Head of caudate nucleus (tissue), 42 donors: ENCODE measurements at regions not wholly inside any gene's neighbourhood (a gene's known extent, or its start where the extent isn't known, plus 50 kb on each side); places are given as distances from the start of the nearest gene placed in this dataset.
"Not testable (repeated sequence)": the region's sequence is repeated elsewhere in the genome, so short reads cannot be mapped to it uniquely, and the experiment has no call there.

Experiments
- DNase-seq, 42 donors: peaks; one replicate each; pipeline versions ENCODE4 v3.0.0 to v3.0.0-alpha.2; 2020 to 2021; ENCODE audit warnings: mixed read lengths in 7 of 42
- intact Hi-C: fragments of 100-400 bp; cut with DNase I; formaldehyde crosslinking; loops from one replicate; pipeline ENCODE4 v1.15.0; 2022

DNA sequence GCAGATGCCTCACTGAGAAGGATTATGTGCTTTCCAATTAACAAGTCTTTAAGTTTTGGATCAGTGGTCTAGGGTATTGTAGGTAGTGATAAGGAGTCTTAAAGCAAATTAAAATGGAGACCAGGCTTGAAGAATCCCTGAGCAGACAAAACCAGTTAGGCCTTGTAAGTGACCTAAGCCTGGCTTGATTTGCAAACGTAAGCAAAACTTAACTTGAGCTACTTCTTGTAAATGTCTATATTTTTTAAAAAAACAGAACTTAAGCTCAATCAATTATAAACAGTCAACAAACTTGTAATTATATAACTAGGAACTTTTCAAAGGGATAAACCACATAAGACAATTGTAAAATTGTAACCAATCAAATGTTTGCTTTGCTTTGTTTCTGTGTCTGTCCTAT, 72.7 kb upstream of the NALF2 start:
- intact Hi-C loops = no loop called here
- DNase-seq = no peak

DNA sequence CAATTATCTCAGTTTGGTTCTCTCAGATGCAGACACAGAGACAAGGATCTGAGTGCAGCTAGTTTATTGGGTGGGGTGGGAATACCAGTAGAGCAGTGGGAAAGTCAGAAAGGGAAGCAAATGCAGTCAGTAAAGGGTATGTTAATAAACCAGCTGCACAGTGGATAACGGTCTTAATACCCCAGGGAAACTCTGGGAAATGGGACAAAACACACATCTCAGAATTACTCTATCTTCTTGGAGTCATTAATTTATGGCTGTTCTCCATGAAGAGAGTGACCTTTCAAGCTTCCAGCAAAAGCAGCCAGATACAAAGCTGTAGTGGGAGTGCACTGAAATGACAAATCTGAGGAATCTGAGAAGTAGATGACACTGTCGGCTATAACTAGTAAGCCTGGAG, 73.3 kb upstream of the NALF2 start:
- no peak for DNase-seq

DNA sequence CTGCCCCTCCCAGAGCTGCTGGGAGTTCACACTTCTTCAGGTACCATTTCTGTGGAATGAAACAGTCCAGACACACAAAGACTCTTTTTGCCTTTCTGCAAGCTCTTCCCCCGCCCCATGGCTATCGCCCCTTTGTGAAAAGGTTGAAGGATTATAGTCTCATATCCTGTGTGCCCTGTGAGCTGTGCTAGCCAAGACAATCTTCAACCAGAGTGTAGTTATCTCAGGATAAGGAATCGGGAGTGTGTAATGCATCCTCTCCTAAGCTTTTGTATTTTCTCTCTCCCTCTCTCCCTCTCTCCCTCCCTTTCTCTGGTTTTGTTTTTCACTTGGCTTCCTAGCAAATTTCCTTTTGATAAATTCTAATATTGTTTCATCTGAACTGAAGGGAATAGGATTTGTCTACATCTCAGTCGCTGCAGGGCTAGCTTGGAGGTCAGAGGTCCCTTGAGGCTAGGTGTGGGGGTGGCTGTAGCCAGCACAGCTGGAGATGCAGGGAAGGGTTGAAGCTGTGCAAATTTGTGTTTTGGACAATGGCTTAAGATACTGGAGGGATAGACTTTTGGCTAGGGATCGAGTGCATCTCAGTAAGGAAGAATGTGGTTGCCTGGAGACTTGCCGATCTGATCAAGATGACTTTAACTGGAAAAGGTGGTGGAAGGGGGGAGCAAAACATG, 74.6 kb upstream of the NALF2 start:
- DNase-seq = no peak
- intact Hi-C loops = no loop called here

More for the DNA sequence above, 73.3 kb upstream of the NALF2 start:
- intact Hi-C loops = no loop called here

DNA sequence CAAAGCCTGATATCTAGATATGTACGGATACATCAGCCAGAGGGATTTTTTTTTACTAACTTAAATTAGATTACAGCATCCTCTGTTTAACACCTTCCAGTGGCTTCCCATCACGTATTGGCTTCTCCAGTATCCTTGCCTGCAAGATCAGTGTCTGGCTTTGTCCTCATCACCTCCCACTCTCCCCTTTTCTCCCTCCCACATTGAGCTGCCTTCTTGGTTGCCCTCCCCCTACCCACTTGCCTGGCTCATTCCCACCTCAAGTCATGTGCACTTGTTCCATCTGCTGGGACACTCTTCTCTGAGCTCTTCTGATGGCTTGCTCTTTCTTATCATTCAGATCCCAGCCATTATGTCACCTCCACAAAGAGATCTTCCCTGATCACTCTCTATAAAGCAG, 75.9 kb upstream of the NALF2 start:
- no peak for DNase-seq
- intact Hi-C loops = no loop called here

DNA sequence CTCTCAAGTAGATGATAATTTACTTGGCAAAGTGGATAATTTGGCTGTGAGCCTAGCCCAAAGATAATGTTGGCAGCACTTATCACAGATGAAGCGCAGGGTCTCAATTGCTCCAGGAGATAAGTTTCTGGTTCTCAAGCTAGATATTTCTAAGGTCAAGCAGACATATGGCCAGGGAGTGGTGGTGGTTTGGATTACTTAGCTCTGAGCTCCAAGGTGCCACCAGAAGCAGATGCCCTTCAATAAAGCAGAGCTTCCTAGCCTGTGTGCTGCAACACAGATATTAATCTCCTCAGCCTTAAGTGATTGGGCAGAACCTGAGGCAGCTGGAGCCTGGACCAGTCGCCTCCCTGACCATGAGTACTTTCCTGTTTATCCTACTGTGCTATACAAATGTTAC, 79.2 kb upstream of the NALF2 start:
- DNase-seq = no peak
- intact Hi-C loops = no loop called here

DNA sequence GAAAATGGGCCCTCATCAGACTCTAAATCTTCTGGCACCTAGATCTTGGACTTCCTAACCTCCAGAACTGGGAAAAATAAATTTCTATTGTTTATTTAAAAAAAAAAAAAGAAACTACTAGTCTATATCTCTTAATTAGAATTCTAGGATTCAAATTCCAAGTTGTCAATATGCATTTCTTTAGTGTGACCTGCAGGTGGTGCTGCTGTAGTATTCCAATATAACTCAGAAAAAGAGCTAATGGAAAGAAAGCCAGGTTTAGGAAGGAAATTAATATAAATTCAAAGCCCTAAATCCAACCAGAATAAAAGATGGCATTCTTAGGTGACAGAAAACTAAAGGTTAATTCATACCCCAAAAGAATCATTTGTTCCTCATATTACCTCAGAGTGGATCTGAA, 80.0 kb upstream of the NALF2 start:
- peak in 12 of 42 donors; percentile 3 to 40 (median 21) for DNase-seq
- intact Hi-C loops = no loop called here

DNA sequence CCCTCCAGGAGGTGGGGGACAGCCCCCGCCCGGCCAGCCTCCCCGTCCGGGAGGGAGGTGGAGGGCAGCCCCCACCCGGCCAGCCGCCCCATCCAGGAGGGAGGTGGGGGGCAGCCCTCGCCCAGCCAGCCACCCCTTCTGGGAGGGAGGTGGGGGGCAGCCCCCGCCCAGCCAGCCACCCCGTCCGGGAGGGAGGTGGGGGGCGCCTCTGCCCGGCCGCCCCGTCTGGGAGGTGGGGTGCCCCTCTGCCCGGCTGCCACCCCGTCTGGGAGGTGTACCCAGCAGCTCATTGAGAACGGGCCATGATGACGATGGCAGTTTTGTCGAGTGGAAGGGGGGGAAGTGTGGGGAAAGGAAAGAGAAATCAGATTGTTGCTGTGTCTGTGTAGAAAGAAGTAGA, 81.9 kb upstream of the NALF2 start:
- intact Hi-C loops, DNase-seq: not testable (repeated sequence)

DNA sequence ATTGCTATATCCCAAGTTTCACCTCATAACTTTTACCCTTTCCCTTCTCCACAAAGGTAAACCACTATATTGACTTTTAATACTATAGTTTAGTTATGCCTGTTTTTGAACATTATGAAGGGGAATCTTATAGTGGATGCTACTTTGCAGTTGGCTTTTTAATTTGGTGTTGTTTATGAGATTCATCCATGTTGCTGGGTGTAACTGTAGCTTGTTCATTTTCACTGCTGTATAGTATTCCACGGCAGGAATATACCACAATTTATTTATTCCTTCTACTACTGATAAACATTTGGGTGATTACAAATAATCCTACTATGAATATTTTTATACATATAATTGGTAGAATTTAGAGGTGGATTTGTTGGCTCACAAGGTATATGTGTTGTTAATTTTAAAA, 88.4 kb upstream of the NALF2 start:
- no peak for DNase-seq
- intact Hi-C loops = no loop called here

DNA sequence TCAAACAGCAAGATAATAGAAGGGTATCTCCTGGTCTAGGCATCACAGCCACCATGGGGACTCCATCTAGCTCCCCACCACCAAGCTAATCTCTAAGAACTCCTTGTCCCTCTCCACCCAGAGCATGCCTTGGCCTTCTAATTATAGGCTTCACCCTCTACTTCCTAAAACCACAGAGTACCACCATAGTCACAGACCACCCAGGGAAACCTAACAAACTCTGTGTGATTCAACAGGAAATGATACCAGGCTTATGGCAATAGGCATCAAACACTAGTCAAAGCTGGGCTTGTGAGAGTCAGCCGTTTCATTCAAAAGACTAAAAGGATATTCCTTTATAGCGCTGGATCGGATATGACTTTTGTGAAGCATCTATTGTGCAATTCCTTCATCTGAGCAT, 91.5 kb upstream of the NALF2 start:
- DNase-seq = no peak
- intact Hi-C loops = no loop called here

DNA sequence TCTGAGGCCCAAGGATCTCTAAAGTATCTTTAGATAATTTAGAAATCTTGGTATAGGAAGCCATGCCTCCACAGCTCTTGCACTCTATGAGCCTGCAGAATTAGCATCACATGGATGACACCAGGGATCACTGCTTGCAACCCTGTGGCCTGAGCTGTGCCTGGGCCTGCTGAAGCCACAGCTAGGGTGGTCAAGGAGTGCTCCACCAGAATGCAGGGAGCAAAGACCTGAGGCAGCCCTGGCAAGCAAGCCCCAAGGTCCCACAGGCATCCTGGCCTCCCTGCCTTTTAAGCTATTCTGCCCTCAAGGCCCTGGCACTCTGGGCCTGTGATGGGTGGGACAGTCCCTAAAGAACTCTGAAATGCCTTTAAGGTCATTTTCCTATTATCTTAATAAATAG, 105.2 kb upstream of the NALF2 start:
- no peak for DNase-seq
- intact Hi-C loops = no loop called here

DNA sequence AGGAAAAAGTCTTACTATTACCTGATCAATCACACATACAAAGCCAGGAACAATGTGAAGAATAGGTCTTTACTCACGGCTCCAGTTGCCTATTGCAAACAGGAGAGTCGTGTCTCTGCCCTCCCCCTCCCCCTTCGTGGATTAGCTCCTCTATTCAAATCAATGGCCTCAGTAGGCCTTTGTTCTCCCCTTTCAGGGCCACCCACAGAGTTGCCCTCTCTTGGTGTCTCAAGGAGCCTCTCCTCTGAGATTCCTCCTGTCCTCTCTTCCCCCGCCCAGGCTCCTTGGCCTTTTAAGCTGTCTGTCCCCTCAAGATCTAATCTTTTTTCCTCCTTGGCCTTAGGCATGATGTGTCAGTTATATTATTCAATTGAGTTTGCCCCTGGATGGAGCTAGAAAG, 107.2 kb upstream of the NALF2 start:
- intact Hi-C loops = no loop called here

DNA sequence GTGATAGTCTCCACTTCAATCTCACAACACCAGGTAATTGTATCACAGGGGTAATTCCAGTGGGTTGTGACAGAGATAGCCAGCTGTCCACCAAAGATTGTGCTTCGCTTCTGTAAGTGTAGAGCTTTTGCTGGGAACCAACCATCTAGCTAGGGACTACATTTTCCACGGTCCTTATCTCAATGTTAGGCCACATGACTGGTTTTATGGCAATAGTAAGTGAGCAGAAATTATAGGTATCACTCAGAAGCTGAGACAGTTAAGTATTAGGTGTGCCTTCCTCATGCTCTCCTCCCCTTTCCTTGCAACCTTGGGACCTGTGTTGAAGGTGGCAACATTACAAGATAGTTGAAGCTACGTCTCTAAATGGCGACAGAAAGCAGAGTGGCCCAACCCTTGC, 108.8 kb upstream of the NALF2 start:
- no peak for DNase-seq
- intact Hi-C loops = no loop called here

More for the DNA sequence above, 107.2 kb upstream of the NALF2 start:
- no peak for DNase-seq

DNA sequence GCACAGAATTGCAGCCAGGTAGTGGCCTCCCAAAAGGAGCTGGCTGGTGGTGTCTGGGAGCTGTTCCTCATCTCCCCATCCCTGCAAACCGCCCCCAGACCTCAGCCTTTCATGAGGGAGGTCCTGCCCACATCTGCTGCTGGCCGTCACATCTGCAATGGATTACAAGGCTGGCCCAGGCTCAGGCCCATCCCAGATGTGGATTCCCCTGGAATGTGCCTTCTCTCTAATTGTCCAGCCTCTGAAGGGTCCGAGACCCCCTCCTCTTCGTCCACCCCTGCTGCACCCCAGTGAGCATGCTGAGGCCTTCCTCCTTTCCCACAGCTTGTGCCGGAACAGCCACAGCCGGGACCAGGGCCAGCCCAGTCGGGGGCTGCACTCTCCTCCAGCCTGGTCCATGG, 115.0 kb upstream of the NALF2 start:
- DNase-seq = no peak
- intact Hi-C loops = no loop called here

DNA sequence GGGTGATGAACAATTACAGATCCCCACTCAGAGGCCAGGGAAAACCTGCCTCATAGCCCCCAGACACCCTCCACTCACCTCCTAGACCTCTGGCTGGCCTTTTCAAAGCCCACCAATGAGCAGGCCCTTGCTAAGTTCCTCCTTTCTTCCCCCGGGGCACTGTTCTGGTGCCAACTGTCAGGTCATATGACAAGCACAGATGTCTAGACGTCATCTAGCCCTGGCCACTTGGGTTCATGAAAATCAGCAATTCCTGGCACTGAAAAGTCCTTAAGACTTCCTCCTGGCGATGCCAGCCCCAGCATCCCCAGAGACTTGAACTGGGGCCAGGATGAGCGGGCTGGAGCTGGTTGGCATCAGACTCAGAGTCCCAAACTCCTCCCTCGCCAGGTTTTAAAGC, 115.6 kb upstream of the NALF2 start:
- peak in 10 of 42 donors; percentile 2 to 39 (median 10) for DNase-seq
- intact Hi-C loops = no loop called here

DNA sequence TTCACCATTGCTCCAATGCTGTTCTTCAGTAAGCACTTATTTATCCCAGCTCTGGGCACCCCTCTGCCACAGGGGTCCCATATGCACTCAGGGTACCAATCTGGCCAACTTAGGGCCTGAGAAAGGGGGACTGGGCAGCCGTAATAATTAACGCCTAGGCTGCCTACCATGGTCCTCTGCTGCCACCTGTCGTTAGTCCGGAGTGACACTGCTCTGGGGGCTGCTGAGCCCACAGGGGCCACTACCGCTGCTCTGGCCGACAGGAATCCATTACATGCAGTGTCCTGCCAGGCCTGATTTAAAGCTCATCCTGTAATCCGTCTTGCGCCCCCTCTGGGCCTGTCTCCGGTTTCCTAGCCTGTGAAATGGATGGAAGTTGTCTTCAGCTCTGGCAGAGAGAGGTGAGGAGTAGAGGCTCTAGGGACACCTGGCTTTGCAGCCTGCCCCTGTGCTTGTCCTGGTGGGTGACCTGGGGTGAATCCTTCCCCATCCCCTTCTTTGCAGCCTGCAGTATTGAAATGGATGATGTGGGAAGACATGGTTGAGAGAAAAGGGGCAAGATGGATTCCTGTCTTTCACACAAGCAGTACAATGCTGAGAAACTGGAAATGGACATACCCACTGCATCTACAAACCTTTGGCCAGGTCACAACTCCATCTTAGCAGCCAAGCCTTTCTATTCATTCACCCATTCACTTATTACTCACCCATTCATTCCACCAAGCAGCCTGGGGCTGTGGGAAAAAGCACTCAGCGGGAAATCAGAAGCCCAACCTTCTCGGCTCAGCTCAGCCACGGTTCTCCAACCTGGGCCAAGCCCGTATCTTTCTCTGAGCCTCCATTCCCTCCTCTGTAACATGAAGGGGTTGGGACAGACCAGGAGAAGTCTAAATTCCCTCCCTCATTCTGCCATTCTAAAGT, 116.3 kb upstream of the NALF2 start:
- intact Hi-C loops = no loop called here

DNA sequence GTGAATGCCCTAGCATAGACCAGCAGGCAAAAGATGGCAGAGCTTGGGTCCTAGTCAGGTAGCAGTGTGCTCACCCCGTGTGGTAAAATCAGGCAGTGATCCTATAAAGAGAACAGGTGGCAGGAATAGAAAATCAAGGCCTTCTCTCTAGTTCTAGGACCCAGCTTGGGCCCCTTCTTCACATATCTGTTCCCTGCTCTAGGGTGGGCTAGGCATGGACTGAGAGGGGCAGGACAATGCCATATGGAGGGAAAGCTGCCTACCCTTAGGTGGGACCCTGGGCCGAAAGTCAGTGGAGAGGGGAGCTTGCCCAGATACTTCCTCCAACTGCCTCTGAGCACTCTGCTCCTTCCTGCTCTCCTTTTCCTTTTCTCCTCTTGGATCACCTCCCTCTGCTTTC, 117.4 kb upstream of the NALF2 start:
- no peak for DNase-seq
- intact Hi-C loops = no loop called here

More for the DNA sequence above, 116.3 kb upstream of the NALF2 start:
- DNase-seq = peak in 39 of 42 donors; percentile 1 to 76 (median 47)

DNA sequence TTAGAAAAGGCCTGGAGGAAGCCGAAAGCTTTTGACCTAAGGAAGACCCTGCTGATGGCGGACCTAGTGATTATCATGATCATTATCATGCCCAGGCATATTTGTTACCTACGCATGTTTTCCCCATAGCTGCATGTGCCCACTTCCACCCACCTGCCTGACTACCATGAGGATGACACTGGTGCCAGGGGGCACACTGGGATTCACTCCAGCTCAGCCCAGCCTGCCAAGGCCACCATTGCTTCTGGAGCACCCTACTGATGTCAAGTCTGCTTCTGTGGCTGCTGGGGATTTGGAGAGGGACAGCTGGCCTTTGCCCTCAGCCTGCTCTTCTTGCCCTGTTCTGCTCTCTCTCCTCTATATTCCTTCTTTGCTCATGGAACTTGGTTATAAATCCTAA, 124.7 kb upstream of the NALF2 start:
- no peak for DNase-seq
- intact Hi-C loops = no loop called here

DNA sequence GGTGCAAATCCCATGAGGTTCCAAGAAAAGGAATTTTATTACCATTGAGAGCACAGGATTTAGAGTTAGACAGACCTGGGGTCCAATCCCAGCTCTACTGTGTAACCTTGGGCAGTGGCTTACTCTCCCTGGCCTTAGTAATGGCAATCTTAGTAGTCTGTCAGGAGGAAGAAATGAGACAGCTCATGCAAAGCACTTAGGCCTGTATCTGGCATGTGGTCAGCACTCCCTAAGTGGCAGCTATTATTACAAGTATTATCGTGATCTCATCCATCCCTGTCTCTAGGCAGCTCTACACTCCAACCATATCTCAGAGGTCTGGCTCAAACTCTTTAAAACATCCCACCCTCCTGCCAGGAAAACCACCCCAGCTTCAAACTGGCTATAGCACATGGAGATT, 129.6 kb upstream of the NALF2 start:
- DNase-seq = no peak
- intact Hi-C loops = no loop called here

DNA sequence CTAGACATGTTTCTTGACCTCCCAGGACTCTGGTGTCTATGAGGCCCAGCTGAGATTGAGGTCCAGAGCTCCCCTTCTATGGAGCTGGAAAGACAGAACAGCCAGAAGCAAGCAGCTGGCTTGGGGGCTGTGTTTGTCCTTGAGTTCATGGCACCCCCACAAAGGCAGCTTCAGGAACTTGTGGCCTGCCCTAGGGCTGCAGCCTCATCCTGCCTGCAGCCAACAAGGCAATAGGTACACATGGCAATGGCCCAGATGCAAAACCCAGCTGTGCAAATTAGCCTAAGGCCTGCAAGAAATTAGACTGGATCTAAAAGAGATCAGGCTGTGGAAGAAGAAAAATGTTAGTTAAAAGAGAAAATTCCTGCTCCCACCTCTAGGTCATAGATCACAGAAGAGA, 131.7 kb upstream of the NALF2 start:
- intact Hi-C loops = no loop called here

DNA sequence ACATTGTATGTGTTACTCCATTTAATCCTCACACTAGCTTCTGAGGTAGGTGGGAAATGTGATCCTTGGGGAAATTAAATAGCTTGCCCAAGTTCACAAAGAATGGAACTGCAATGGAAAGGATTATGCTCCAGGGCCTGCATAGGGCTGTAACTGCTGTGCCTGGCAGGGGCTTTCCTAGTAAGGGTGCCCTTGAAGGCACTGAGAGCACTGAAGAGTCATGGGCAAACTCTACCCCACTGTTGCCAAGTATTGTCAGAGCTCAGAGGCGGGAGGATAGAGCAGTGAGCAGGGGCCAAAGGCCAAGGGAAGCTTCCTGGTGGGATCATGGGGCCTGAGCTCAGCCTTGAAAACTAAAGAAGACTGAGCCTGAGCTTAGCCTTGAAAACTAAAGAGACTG, 133.0 kb upstream of the NALF2 start:
- DNase-seq = no peak
- intact Hi-C loops = no loop called here

More for the DNA sequence above, 131.7 kb upstream of the NALF2 start:
- no peak for DNase-seq

DNA sequence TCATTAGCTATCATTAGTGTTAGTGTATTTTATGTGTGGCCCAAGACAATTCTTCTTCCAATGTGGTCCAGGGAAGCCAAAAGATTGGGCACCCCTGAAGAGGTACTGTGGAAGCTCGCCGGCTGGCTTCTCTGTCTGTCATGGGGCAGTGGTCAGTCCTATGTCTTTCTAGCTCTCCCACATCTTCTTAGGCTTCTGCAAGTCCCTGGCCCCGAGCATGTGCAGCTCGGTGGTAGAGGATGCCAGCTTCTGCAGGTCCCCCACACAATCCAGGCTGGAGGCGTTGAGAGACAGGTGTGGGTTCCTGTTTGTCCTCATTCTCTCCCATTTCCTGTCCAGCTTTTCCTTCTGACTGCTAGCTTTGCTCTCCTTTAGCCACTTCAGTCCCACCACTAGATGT, 134.1 kb upstream of the NALF2 start:
- no peak for DNase-seq

More for the DNA sequence above, 134.1 kb upstream of the NALF2 start:
- intact Hi-C loops = no loop called here
